ENCODE measurements at regions not wholly inside any gene's neighbourhood (a gene's known extent, or its start where the extent isn't known, plus 50 kb on each side); places are given as distances from the start of the nearest gene placed in this dataset.

DNA sequence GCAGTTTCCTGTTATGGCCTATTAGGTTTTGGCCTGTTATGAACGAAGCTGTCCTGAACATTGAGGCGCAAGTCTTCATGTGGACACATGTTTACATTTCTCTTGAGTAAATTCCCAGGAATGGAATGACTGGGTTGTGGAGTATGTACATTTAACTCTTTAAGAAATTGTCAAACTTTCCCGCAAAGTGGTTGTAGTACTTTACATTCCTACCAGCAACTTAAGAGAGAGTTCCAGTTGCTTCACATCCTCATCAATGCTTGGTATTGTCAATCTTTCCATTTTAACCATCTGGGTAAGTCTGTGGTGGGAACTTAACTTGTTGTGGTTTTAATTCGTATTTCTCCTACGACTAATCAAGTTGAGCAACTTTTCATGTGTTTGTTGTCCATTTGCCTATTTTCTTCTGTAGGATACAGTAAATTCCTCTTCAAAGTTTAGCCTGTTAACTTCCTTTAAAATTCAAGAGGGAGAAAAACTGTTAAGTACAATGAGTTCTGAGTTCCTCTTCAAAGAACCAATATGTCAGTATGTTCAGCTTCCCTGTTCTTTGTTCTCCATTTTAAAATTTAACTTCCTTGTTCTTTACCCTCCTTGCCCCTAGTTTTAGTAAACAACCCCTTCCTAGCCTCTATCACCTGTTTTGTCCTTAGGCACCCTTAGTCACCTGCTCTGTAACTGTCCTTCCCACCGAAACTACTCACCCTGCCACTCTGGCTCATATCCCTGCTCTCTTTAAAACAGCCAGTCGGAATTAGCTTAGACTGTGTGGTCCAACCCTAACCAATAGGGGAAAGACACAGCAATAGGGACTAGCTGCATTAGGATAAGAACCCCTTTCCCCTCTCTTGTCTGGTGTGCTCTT, 74.0 kb downstream of the FAM241B start:
- Mint-ChIP-seq H3K27me3 (peaks cover 86% of the 10 kb centered on the region), H3K4me1 (no peaks in the 10 kb centered on the region), H3K4me3 (no peak overlapping the region), H3K27ac (ENCODE audit: low read depth) (no peak overlapping the region), H3K36me3 (ENCODE audit: insufficient read depth) (no peaks in the 10 kb centered on the region), H3K9me3 (peaks cover 7% of the 10 kb centered on the region)
- no peak for DNase-seq (ENCODE audit: low spot score in 2 of 2)
- no peak for ATAC-seq (replicated peaks; ENCODE audit: extremely low read depth, poor library complexity, severe bottlenecking)

DNA sequence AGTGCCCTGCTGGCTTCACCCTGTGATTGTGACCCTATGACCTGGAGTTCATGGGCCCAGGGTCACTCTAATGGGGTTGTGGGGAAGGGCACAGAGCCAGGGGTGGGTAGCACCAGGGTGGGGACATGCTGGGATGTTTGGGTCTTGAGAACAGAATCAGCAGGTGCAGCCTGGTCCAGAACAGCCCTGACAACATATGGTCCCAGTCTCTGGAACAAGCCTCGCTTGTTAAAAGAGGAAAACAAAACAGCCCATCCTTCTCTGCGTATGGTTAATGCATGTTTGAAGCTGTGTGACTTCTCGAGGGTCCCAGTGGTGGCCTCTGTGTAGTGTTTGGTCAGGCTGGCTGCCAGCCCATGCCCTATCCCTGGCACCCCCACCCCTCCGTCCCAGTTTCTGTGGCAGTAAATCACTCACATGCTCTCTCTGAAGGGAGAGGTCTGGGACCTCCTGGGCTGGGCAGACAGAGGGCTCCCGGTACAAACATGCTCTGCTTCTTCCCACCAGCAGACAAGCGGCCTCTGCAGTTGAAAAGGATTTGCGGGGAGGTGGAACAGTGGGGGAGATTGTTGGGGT, 79.4 kb downstream of the FAM241B start:
- Mint-ChIP-seq H3K9me3 (peaks cover 1% of the 10 kb centered on the region), H3K4me1 (no peaks in the 10 kb centered on the region), H3K36me3 (ENCODE audit: insufficient read depth) (no peaks in the 10 kb centered on the region), H3K27me3 (peaks cover 80% of the 10 kb centered on the region), H3K4me3 (no peak overlapping the region), H3K27ac (ENCODE audit: low read depth) (no peak overlapping the region)
- DNase-seq (ENCODE audit: low spot score in 2 of 2) = no peak
- ATAC-seq (replicated peaks; ENCODE audit: extremely low read depth, poor library complexity, severe bottlenecking) = no peak

DNA sequence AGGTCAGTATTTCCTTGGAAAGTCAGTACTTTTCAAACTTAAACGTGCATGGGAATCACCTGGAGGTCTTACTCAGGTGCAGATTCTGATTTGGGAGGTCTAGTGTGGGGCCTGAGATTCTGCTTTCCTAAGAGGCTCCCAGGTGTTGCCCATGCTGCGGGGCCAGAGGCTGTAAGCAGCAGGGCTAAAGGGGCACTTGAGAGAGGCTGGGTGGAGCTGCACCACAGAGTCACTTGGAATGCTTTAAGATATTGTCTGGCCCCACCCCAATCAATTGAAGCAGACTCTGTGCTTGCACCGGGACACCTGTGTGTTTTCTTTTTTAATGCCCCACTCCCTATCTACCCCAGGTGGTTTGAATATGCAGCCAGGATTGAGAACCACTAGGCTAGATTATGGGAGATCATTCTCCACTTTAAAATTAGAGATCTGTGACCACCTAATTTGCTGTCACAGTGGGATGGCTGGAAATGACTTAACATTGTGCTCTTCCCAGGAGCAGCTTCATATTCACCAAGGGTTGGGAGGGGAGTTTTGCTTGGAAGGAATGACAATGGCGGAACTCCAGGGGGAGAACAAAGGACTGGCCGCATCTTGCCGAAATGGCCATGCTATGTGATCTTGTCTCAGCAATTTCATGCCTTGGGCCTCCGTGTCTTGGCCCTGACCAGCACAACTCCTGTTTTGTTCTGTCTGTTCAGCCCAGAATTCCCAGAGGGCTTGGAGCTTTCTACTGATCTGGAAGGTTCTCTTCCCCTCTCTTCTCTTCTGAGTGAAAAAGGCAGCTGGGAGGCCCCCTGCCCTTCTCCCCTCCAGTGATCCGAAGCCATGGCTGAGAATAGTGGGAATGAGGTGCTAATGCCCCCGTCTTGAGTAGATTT, 80.2 kb downstream of the FAM241B start:
- H3K27ac Mint-ChIP-seq (ENCODE audit: low read depth) = no peak overlapping the region
- H3K4me1 Mint-ChIP-seq = no peaks in the 10 kb centered on the region
- no peaks in the 10 kb centered on the region for H3K9me3 Mint-ChIP-seq
- no peaks in the 10 kb centered on the region for H3K36me3 Mint-ChIP-seq (ENCODE audit: insufficient read depth)
- no peak for DNase-seq (ENCODE audit: low spot score in 2 of 2)
- no peak overlapping the region for H3K4me3 Mint-ChIP-seq
- ATAC-seq (replicated peaks; ENCODE audit: extremely low read depth, poor library complexity, severe bottlenecking) = no peak
- peaks cover 84% of the 10 kb centered on the region for H3K27me3 Mint-ChIP-seq

- Mint-ChIP-seq H3K27me3 (peaks cover 70% of the 10 kb centered on the region), H3K36me3 (ENCODE audit: insufficient read depth) (no peaks in the 10 kb centered on the region), H3K27ac (ENCODE audit: low read depth) (no peak overlapping the region), H3K9me3 (no peaks in the 10 kb centered on the region), H3K4me3 (no peak overlapping the region), H3K4me1 (no peaks in the 10 kb centered on the region)
- DNase-seq (ENCODE audit: low spot score in 2 of 2) (no peak), ATAC-seq (replicated peaks; ENCODE audit: extremely low read depth, poor library complexity, severe bottlenecking) (no peak)
Measured at GRCh38 chr10:69712342-69712741, 82.3 kb downstream of the FAM241B start.

GRCh38 chr10:69714572-69714971, 84.5 kb downstream of the FAM241B start:
- Mint-ChIP-seq H3K4me1 (no peaks in the 10 kb centered on the region), H3K27me3 (peaks cover 61% of the 10 kb centered on the region), H3K9me3 (no peaks in the 10 kb centered on the region), H3K27ac (ENCODE audit: low read depth) (no peak overlapping the region), H3K36me3 (ENCODE audit: insufficient read depth) (no peaks in the 10 kb centered on the region), H3K4me3 (no peak overlapping the region)
- ATAC-seq (replicated peaks; ENCODE audit: extremely low read depth, poor library complexity, severe bottlenecking) (no peak), DNase-seq (ENCODE audit: low spot score in 2 of 2) (no peak)

DNA sequence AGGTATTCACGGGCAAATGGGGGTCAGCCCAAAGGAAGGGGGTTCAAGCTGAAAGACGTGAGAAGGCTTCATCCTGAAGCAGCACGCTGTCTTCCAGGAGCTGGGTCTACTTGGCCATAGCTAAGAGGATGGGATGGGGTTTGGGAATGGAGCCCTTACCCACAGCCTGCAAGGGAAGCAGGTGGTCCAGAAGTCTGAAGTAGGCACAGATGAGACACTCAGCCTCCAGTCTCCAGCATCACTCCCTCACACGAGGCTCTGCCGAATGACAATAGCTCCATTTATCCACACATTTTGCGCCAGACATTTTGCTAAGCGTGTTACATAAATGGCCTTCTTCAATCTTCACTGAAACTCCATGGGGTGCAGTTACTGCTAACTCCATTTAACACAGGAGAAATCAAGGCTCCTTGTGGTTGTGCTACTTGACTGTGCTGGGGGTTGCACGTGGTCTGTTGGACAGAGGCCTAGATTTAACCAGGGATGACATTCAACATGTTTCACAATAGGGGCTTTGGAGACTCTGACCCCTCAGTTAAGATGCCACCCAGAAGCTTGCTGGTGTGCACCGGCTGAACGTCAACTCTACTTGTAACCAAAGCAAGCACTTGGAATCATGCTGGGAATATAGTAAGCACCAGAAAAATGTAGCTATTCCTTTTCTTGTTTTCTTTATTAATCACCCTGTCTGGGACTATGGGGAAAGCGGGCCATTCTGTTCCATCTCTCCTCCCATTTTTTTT, 85.3 kb downstream of the FAM241B start:
- Mint-ChIP-seq H3K9me3 (no peaks in the 10 kb centered on the region), H3K4me1 (no peaks in the 10 kb centered on the region), H3K27me3 (peaks cover 59% of the 10 kb centered on the region), H3K27ac (ENCODE audit: low read depth) (no peak overlapping the region), H3K36me3 (ENCODE audit: insufficient read depth) (no peaks in the 10 kb centered on the region), H3K4me3 (no peak overlapping the region)
- no peak for ATAC-seq (replicated peaks; ENCODE audit: extremely low read depth, poor library complexity, severe bottlenecking)
- DNase-seq (ENCODE audit: low spot score in 2 of 2) = no peak

- Mint-ChIP-seq H3K4me1 (no peaks in the 10 kb centered on the region), H3K9me3 (no peaks in the 10 kb centered on the region), H3K4me3 (no peak overlapping the region), H3K27me3 (peaks cover 55% of the 10 kb centered on the region), H3K27ac (ENCODE audit: low read depth) (no peak overlapping the region), H3K36me3 (ENCODE audit: insufficient read depth) (no peaks in the 10 kb centered on the region)
- ATAC-seq (replicated peaks; ENCODE audit: extremely low read depth, poor library complexity, severe bottlenecking) (no peak), DNase-seq (ENCODE audit: low spot score in 2 of 2) (no peak)
Measured at GRCh38 chr10:69715899-69716606, 85.7 kb upstream of the COL13A1 start.

DNA sequence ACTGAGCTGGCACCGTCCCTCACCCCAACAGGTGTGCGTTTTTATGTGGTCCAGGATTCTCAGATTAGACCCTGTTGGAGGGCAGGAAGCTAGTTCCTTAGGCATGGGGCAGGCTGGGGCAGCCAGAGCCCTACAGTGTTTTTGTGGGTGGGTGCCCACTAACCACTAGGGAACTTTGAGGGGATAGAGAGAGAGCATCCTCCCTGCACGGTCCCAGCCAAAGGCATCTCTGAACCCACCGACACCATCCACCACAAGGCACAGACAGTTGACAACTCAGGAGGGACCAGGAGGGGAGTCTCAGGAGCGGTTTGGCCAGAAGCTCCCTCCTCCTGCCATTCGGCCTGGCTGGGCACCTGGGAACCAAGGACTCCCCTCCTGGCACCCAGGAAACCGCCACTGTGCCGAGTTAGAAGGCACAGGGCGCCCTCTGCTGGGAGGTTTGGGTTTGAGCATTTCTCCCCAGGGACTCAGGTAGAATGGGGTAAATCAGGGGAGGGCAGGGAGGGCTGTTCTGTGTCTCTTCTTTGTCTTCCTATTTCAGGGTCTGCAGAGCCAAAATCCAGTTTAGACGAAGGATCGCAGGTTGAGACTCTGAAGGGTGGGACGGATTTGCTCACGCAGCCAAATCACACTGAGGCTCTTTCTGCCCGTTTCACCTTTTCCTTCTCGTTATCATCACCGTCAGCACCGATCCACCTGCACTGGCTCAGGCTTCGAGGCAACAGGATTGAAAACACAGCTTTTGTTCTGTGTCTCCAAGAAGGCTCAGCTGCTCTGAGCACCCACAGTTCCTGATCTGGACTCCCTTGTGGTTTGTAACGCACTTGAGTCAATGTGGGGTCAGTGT, 84.8 kb upstream of the COL13A1 start:
- H3K36me3 Mint-ChIP-seq (ENCODE audit: insufficient read depth) = no peaks in the 10 kb centered on the region
- H3K27me3 Mint-ChIP-seq = peaks cover 55% of the 10 kb centered on the region
- no peak for ATAC-seq (replicated peaks; ENCODE audit: extremely low read depth, poor library complexity, severe bottlenecking)

DNA sequence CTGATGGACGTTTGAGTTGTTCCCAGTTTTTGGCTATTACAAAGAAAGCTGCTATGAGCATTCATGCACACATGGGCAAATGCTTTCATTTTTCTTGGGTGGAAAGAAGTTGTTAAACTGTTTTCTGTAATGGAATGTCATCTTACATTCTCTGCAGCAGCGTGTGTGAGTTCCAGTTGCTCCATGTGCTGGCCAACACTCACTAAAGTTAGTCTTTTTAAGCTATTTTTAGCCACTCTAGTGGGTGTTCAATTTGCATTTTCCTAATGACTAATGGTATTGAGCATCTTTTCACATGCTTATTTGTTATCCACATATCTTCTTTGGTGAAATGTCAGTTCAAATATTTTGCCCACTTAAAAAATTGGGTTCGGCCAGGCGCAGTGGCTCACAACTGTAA, 82.8 kb upstream of the COL13A1 start:
- Mint-ChIP-seq H3K4me3 (no peak overlapping the region), H3K4me1 (no peaks in the 10 kb centered on the region), H3K36me3 (ENCODE audit: insufficient read depth) (no peaks in the 10 kb centered on the region), H3K27ac (ENCODE audit: low read depth) (no peak overlapping the region), H3K9me3 (no peaks in the 10 kb centered on the region), H3K27me3 (peaks cover 67% of the 10 kb centered on the region)
- no peak for DNase-seq (ENCODE audit: low spot score in 2 of 2)
- no peak for ATAC-seq (replicated peaks; ENCODE audit: extremely low read depth, poor library complexity, severe bottlenecking)

More for the DNA sequence above, 84.8 kb upstream of the COL13A1 start:
- no peaks in the 10 kb centered on the region for H3K9me3 Mint-ChIP-seq
- no peaks in the 10 kb centered on the region for H3K4me1 Mint-ChIP-seq
- no peak overlapping the region for H3K4me3 Mint-ChIP-seq
- no peak for DNase-seq (ENCODE audit: low spot score in 2 of 2)
- H3K27ac Mint-ChIP-seq (ENCODE audit: low read depth) = no peak overlapping the region

GRCh38 chr10:69721690-69722310, 79.9 kb upstream of the COL13A1 start:
- no peak overlapping the region for H3K4me3 Mint-ChIP-seq
- H3K36me3 Mint-ChIP-seq (ENCODE audit: insufficient read depth) = no peaks in the 10 kb centered on the region
- peaks cover 80% of the 10 kb centered on the region for H3K27me3 Mint-ChIP-seq
- no peak for ATAC-seq (replicated peaks; ENCODE audit: extremely low read depth, poor library complexity, severe bottlenecking)
- H3K9me3 Mint-ChIP-seq = no peaks in the 10 kb centered on the region
- H3K27ac Mint-ChIP-seq (ENCODE audit: low read depth) = no peak overlapping the region
- DNase-seq (ENCODE audit: low spot score in 2 of 2) = no peak
- no peaks in the 10 kb centered on the region for H3K4me1 Mint-ChIP-seq

DNA sequence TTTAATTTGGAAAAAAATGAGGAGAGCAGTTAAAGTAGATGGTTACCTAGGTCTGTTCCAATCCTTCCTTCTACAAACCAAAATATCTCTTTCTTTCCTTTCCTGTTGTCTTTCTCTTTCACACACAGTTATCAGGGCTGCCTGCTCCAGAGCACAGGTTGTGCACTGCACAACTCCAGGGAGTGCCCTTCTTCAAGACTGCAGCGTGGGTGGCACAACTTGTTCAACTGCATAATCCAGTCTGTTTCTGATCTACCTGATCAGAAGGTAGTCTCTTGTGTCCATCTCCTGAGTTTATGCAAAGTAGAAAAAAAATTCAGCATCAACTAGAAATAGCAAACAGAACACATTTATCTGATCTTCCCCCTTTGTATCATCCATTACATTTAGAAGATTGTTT, 78.1 kb upstream of the COL13A1 start:
- no peak for DNase-seq (ENCODE audit: low spot score in 2 of 2)
- Mint-ChIP-seq H3K36me3 (ENCODE audit: insufficient read depth) (no peaks in the 10 kb centered on the region), H3K4me3 (no peak overlapping the region), H3K9me3 (no peaks in the 10 kb centered on the region), H3K27me3 (peaks cover 73% of the 10 kb centered on the region), H3K4me1 (no peaks in the 10 kb centered on the region), H3K27ac (ENCODE audit: low read depth) (no peak overlapping the region)
- ATAC-seq (replicated peaks; ENCODE audit: extremely low read depth, poor library complexity, severe bottlenecking) = no peak
